Gastroesophageal sphincter (tissue), 4 donors: ENCODE measurements at regions not wholly inside any gene's neighbourhood (a gene's known extent, or its start where the extent isn't known, plus 50 kb on each side); places are given as distances from the start of the nearest gene placed in this dataset.
"Not testable (repeated sequence)": the region's sequence is repeated elsewhere in the genome, so short reads cannot be mapped to it uniquely, and the experiment has no call there.

Source experiments
- ATAC-seq: fragments of 150-250 bp; one replicate; pipeline ENCODE4 v1.9.1; 2016; ENCODE audit warnings: mild to moderate bottlenecking, moderate library complexity
- H3K27ac ChIP-seq, 4 donors: fragments of 200-600 bp; sonication (generic) in 3 of 4; 1 replicate in 3 of 4; 2 replicates in 1 of 4; pipeline ENCODE4 v1.5.1; 2016 to 2019
- H3K27me3 ChIP-seq: fragments of 200-600 bp; sonication (generic); one replicate; pipeline ENCODE4 v1.5.1; 2019
- H3K36me3 ChIP-seq, 2 donors: fragments of 200-600 bp; sonication (generic); one replicate each; pipeline ENCODE4 v1.5.1; 2019; ENCODE audit warnings: control low read depth in 1 of 2
- H3K4me1 ChIP-seq, 3 donors: fragments of 200-600 bp; sonication (generic); 1 replicate in 2 of 3; 2 replicates in 1 of 3; pipeline ENCODE4 v1.5.1; 2016 to 2019; ENCODE audit warnings: control low read depth in 2 of 3
- H3K4me3 ChIP-seq, 2 donors: fragments of 200-600 bp; sonication (generic); one replicate each; pipeline ENCODE4 v1.5.1; 2019; ENCODE audit warnings: mild to moderate bottlenecking in 1 of 2, moderate library complexity in 1 of 2
- H3K9me3 ChIP-seq, 3 donors: fragments of 200-600 bp; sonication (generic); one replicate each; pipeline ENCODE4 v1.5.1; 2017 to 2019; ENCODE audit warnings: control low read depth in 2 of 3
- EP300 ChIP-seq: sonication (generic); formaldehyde crosslinking; IDR thresholded peaks from one replicate; pipeline ENCODE4 v1.6.1; 2017; ENCODE audit warnings: antibody characterized with exemption, mild to moderate bottlenecking
- POLR2A ChIP-seq, 2 donors: fragments of 450-650 bp; IDR thresholded peaks; one replicate each; pipeline ENCODE4 v1.6.1; 2017; ENCODE audit warnings: antibody characterized with exemption in 2 of 2, mild to moderate bottlenecking in 2 of 2, moderate library complexity in 1 of 2
- POLR2AphosphoS5 ChIP-seq: sonication (generic); formaldehyde crosslinking; IDR thresholded peaks from one replicate; pipeline ENCODE4 v1.6.1; 2017; ENCODE audit warnings: antibody characterized with exemption
- WGBS, 2 donors: methylation state at CpG; one replicate each; pipeline ENCODE4 v1.1.5; 2018; ENCODE audit warnings: low coverage in 1 of 2; 5-methylcytosine and 5-hydroxymethylcytosine counted together
- TF ChIP-seq, protein P1 (sequence below), 4 experiments: fragments of 200-600 bp in 2 of 4; fragments of 450-650 bp in 2 of 4; sonication (generic) in 1 of 4; IDR thresholded peaks; one replicate each; pipeline ENCODE4 v1.5.1; 2017 to 2019; ENCODE audit warnings: antibody characterized with exemption in 4 of 4, mild to moderate bottlenecking in 2 of 4, moderate library complexity in 2 of 4

- H3K9me3 ChIP-seq = no peaks in the 10 kb centered on the region
- 77 to 86% methylated on average over 4 to 5 of the region's 7 CpGs for WGBS, 2 donors
- H3K36me3 ChIP-seq = no peaks in the 10 kb centered on the region
- H3K27ac ChIP-seq = no peak overlapping the region
- H3K4me3 ChIP-seq = no peak overlapping the region
- peaks cover 31% of the 10 kb centered on the region for H3K27me3 ChIP-seq
- no peak for ATAC-seq
- H3K4me1 ChIP-seq = no peaks in the 10 kb centered on the region
- TF ChIP-seq POLR2AphosphoS5 (no peak), POLR2A (IDR thresholded peaks at IDR 0.05) (no peak), EP300 (no peak)
- TF ChIP-seq, protein P1, sequence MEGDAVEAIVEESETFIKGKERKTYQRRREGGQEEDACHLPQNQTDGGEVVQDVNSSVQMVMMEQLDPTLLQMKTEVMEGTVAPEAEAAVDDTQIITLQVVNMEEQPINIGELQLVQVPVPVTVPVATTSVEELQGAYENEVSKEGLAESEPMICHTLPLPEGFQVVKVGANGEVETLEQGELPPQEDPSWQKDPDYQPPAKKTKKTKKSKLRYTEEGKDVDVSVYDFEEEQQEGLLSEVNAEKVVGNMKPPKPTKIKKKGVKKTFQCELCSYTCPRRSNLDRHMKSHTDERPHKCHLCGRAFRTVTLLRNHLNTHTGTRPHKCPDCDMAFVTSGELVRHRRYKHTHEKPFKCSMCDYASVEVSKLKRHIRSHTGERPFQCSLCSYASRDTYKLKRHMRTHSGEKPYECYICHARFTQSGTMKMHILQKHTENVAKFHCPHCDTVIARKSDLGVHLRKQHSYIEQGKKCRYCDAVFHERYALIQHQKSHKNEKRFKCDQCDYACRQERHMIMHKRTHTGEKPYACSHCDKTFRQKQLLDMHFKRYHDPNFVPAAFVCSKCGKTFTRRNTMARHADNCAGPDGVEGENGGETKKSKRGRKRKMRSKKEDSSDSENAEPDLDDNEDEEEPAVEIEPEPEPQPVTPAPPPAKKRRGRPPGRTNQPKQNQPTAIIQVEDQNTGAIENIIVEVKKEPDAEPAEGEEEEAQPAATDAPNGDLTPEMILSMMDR (IDR thresholded peaks at IDR 0.05) = no peak
These were observed 80.1 kb upstream of the FAM204A start for GRCh38 chr10:118422241-118422640.

DNA sequence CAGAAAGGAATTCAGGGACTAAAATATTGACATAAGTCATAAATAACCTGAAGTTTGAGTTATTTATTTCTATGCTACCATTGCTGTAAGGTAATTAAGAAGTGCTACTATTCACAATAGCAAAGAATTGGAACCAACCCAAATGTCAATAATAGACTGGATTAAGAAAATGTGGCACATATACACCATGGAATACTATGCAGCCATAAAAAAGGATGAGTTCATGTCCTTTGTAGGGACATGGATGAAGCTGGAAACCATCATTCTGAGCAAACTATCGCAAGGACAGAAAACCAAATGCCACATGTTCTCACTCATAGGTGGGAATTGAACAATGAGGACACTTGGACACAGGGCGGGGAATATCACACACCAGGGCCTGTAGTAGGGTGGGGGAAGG is 77.9 kb upstream of the FAM204A start:
- H3K4me3 ChIP-seq, H3K9me3 ChIP-seq, H3K36me3 ChIP-seq, ATAC-seq, H3K4me1 ChIP-seq, H3K27ac ChIP-seq: not testable (repeated sequence)
- 91 to 93% methylated on average over 2 of the region's 2 CpGs for WGBS, 2 donors
- peaks cover 42% of the 10 kb centered on the region for H3K27me3 ChIP-seq

DNA sequence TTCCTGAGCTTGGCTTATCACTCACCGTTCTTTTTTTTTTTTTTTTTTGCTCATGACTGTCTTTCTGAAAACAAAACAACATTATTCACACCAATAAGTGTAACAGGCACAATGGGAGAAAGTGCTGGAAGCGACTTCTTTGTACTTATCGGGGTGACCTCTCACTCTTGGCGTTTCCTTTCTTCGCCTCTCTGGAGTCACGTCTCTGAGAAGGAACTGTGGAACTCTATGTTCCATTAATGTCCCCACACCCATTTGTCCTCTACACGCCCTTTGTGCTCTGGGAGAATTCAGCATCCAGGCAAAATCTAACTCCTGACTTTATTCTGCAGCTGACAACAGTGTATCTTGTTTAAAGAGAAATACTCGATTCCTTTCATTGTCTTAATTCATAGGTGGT is 70.8 kb upstream of the FAM204A start:
- Histone ChIP-seq H3K4me3 (no peak overlapping the region), H3K27me3 (peaks cover 44% of the 10 kb centered on the region), H3K36me3 (no peaks in the 10 kb centered on the region), H3K27ac (no peak overlapping the region), H3K9me3 (no peaks in the 10 kb centered on the region), H3K4me1 (no peaks in the 10 kb centered on the region)
- TF ChIP-seq POLR2A (IDR thresholded peaks at IDR 0.05) (no peak), EP300 (no peak), POLR2AphosphoS5 (no peak)
- TF ChIP-seq, protein P1 (IDR thresholded peaks at IDR 0.05) = no peak
- ATAC-seq = no peak
- WGBS, 2 donors = 56 to 75% methylated on average over 6 to 8 of the region's 8 CpGs

GRCh38 chr10:118412132-118412760 is 70.1 kb upstream of the FAM204A start:
- Histone ChIP-seq H3K4me3 (no peak overlapping the region), H3K27ac (no peak overlapping the region), H3K27me3 (peaks cover 44% of the 10 kb centered on the region), H3K9me3 (no peaks in the 10 kb centered on the region), H3K4me1 (no peaks in the 10 kb centered on the region), H3K36me3 (no peaks in the 10 kb centered on the region)
- no peak for ATAC-seq
- WGBS, 2 donors = 62 to 85% methylated on average over 7 of the region's 8 CpGs
- TF ChIP-seq, protein P1 (IDR thresholded peaks at IDR 0.05) = no peak
- TF ChIP-seq POLR2AphosphoS5 (no peak), POLR2A (IDR thresholded peaks at IDR 0.05) (no peak), EP300 (no peak)

DNA sequence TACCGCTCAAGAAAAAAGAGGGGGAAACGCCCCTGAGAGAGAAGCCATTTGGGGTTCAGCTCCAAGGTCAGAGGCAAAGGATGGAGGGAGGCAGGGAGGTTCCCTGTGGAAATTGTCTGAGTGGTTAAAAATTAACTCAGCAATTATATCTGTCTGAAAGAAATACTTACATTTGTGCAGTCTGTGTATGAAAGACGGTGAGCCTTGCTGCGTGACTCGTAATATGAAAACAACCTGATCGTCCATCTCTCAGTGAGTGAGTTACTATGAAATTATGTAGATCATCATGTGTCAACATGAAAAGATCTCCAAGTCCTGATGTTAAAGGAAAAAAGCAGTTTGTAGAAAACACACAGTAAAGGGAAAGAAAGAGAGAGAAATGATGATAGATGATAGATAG is 67.2 kb upstream of the FAM204A start:
- WGBS, 2 donors = 60 to 63% methylated on average over 3 to 6 of the region's 6 CpGs
- H3K9me3 ChIP-seq = no peaks in the 10 kb centered on the region
- H3K4me1 ChIP-seq = no peaks in the 10 kb centered on the region
- ATAC-seq = no peak
- H3K27ac ChIP-seq = no peak overlapping the region
- H3K4me3 ChIP-seq = no peak overlapping the region
- peaks cover 42% of the 10 kb centered on the region for H3K27me3 ChIP-seq
- H3K36me3 ChIP-seq = no peaks in the 10 kb centered on the region
- no peak for TF ChIP-seq POLR2A (IDR thresholded peaks at IDR 0.05)

- no peaks in the 10 kb centered on the region for H3K36me3 ChIP-seq
- H3K4me1 ChIP-seq = no peaks in the 10 kb centered on the region
- ATAC-seq = no peak
- no peak overlapping the region for H3K4me3 ChIP-seq
- H3K27ac ChIP-seq = no peak overlapping the region
- no peaks in the 10 kb centered on the region for H3K9me3 ChIP-seq
- TF ChIP-seq, protein P1 (IDR thresholded peaks at IDR 0.05) = no peak
- TF ChIP-seq POLR2A (IDR thresholded peaks at IDR 0.05) (no peak), POLR2AphosphoS5 (no peak), EP300 (no peak)
- 33 to 64% methylated on average over 1 to 9 of the region's 9 CpGs for WGBS, 2 donors
- peaks cover 44% of the 10 kb centered on the region for H3K27me3 ChIP-seq
These were observed 66.1 kb upstream of the FAM204A start for GRCh38 chr10:118408181-118408580.
